Neural cell (in vitro differentiated cells): ENCODE measurements at regions not wholly inside any gene's neighbourhood (a gene's known extent, or its start where the extent isn't known, plus 50 kb on each side); places are given as distances from the start of the nearest gene placed in this dataset.

ENCODE experiments used
- H2AFZ ChIP-seq: fragments of 200-600, 300-800 bp; sonication (generic), shearing (Covaris generic); 2 replicates; pipeline ENCODE4 v1.6.0; 2014; ENCODE audit warnings: low read depth, mild to moderate bottlenecking, antibody characterized with exemption, low read length, moderate library complexity
- H3F3A ChIP-seq: fragments of 200-600 bp; shearing (Covaris generic); 2 replicates; pipeline ENCODE4 v1.6.1; 2016; ENCODE audit warnings: mild to moderate bottlenecking, moderate library complexity, mixed read lengths, antibody characterized with exemption, low read length; ENCODE audit not compliant: insufficient read depth, poor library complexity, severe bottlenecking
- H3K27ac ChIP-seq: fragments of 200-600, 300-800 bp; sonication (generic), shearing (Covaris generic); 2 replicates; pipeline ENCODE4 v1.5.1; 2014; ENCODE audit warnings: mild to moderate bottlenecking, low read length, moderate library complexity
- H3K27me3 ChIP-seq: fragments of 300-800, 200-600 bp; sonication (generic), shearing (Covaris generic); 2 replicates; pipeline ENCODE4 v1.6.0; 2014; ENCODE audit warnings: mild to moderate bottlenecking, low read depth, low read length, moderate library complexity; ENCODE audit not compliant: insufficient read depth
- H3K36me3 ChIP-seq: fragments of 300-800, 200-600 bp; sonication (generic), shearing (Covaris generic); 2 replicates; pipeline ENCODE4 v1.5.1; 2014; ENCODE audit warnings: mild to moderate bottlenecking, antibody characterized with exemption, low read length, moderate library complexity; ENCODE audit not compliant: insufficient read depth
- H3K4me2 ChIP-seq: fragments of 300-800, 200-600 bp; sonication (generic), shearing (Covaris generic); 2 replicates; pipeline ENCODE4 v1.6.0; 2014; ENCODE audit warnings: mild to moderate bottlenecking, low read length
- H3K4me3 ChIP-seq: fragments of 300-800, 200-600 bp; sonication (generic), shearing (Covaris generic); 2 replicates; pipeline ENCODE4 v1.5.1; 2014; ENCODE audit warnings: mild to moderate bottlenecking, low read length, moderate library complexity
- H3K79me2 ChIP-seq: fragments of 200-600 bp; shearing (Covaris generic); replicated peaks from 2 replicates; pipeline ENCODE4 v1.6.0; 2014; ENCODE audit warnings: mild to moderate bottlenecking, low read length, moderate library complexity; ENCODE audit not compliant: insufficient read depth
- H3K9ac ChIP-seq: fragments of 300-800, 200-600 bp; sonication (generic), shearing (Covaris generic); 2 replicates; pipeline ENCODE4 v1.6.1; 2016; ENCODE audit warnings: mild to moderate bottlenecking, low read length, mixed read lengths
- H3K9me2 ChIP-seq: fragments of 200-600 bp; shearing (Covaris generic); 2 replicates; pipeline ENCODE4 v1.6.1; 2016; ENCODE audit warnings: mild to moderate bottlenecking, low read length, mixed read lengths; ENCODE audit not compliant: insufficient read depth
- H3K9me3 ChIP-seq: fragments of 200-600, 300-800 bp; sonication (generic), shearing (Covaris generic); 2 replicates; pipeline ENCODE4 v1.6.1; 2016; ENCODE audit warnings: mild to moderate bottlenecking, mixed run types, low read length, moderate library complexity, mixed read lengths
- H4K20me1 ChIP-seq: fragments of 200-600 bp; shearing (Covaris generic); 2 replicates; pipeline ENCODE4 v1.6.1; 2016; ENCODE audit warnings: mild to moderate bottlenecking, mixed run types; ENCODE audit not compliant: insufficient read depth
- EP300 ChIP-seq: fragments of 450-650 bp; conservative IDR thresholded peaks from 2 replicates; pipeline ENCODE4 v1.6.1; 2014; ENCODE audit warnings: antibody characterized with exemption, mild to moderate bottlenecking, moderate library complexity; ENCODE audit not compliant: poor library complexity, severe bottlenecking
- EZH2 ChIP-seq: fragments of 200-600, 300-800 bp; shearing (Covaris generic), sonication (generic); IDR thresholded peaks from 2 replicates; pipeline ENCODE4 v1.6.1; 2014; ENCODE audit warnings: antibody characterized with exemption, low read length, borderline replicate concordance, mild to moderate bottlenecking; ENCODE audit not compliant: insufficient read depth, poor library complexity, severe bottlenecking
- MXI1 ChIP-seq: fragments of 450-650 bp; conservative IDR thresholded peaks from 2 replicates; pipeline ENCODE4 v1.6.1; 2014; ENCODE audit warnings: antibody characterized with exemption, mild to moderate bottlenecking; ENCODE audit not compliant: poor library complexity, severe bottlenecking
- POLR2AphosphoS5 ChIP-seq: IDR thresholded peaks from 2 replicates; pipeline ENCODE4 v1.6.1; 2012
- RAD21 ChIP-seq: fragments of 450-650 bp; conservative IDR thresholded peaks from 2 replicates; pipeline ENCODE4 v1.6.1; 2014; ENCODE audit warnings: antibody characterized with exemption, mild to moderate bottlenecking, moderate library complexity
- REST ChIP-seq: IDR thresholded peaks from 2 replicates; pipeline ENCODE4 v1.6.1; 2012; ENCODE audit warnings: borderline replicate concordance
- SMC3 ChIP-seq: fragments of 450-650 bp; conservative IDR thresholded peaks from 2 replicates; pipeline ENCODE4 v1.6.1; 2014; ENCODE audit warnings: antibody characterized with exemption, mild to moderate bottlenecking, moderate library complexity; ENCODE audit not compliant: poor library complexity
- TAF1 ChIP-seq: IDR thresholded peaks from 2 replicates; pipeline ENCODE4 v1.6.1; 2012; ENCODE audit warnings: low read depth
- TF ChIP-seq, protein P1 (sequence below): fragments of 450-650 bp; IDR thresholded peaks from 2 replicates; pipeline ENCODE4 v1.5.1; 2014; ENCODE audit warnings: antibody characterized with exemption, mild to moderate bottlenecking, moderate library complexity; ENCODE audit not compliant: poor library complexity, severe bottlenecking

GRCh38 chr5:25150819-25151218, 506.0 kb upstream of the CDH10 start:
- Histone ChIP-seq H3K4me2 (no peak overlapping the region), H3K27ac (no peak overlapping the region), H3K4me3 (no peak overlapping the region), H3K9me2 (no peaks in the 10 kb centered on the region), H2AFZ (no peak overlapping the region), H3K27me3 (no peaks in the 10 kb centered on the region), H3K79me2 (no peaks in the 10 kb centered on the region), H3K9ac (no peak overlapping the region), H3F3A (no peaks in the 10 kb centered on the region), H4K20me1 (no peaks in the 10 kb centered on the region), H3K9me3 (no peaks in the 10 kb centered on the region), H3K36me3 (no peaks in the 10 kb centered on the region)
- TF ChIP-seq MXI1: no peak
- no peak for TF ChIP-seq EZH2
- TF ChIP-seq REST: no peak
- TF ChIP-seq POLR2AphosphoS5: no peak

DNA sequence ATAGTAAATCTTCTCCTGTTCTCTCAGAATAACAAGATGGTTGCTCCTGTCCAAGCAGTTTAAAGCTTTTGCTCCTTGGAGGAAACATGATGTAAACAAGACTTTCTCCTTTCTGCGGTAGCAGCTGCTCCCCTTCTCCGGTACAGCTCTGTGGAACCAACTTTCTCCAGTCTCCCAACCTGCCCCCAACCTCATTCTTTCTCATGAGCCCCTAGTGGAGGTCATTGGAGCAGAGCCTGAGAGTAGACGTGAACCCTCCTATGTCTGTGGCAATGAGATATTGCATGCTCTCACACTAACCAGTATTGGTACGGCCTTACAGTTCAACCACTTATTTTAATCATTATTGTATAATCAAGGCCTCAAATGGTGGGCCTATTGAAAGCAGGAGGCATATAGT, 483.8 kb upstream of the CDH10 start:
- Histone ChIP-seq H3K9me3 (no peaks in the 10 kb centered on the region), H3K27ac (no peak overlapping the region), H3F3A (no peaks in the 10 kb centered on the region), H3K4me2 (no peak overlapping the region), H3K9ac (no peak overlapping the region), H3K79me2 (no peaks in the 10 kb centered on the region), H4K20me1 (no peaks in the 10 kb centered on the region), H3K4me3 (no peak overlapping the region), H3K36me3 (no peaks in the 10 kb centered on the region), H3K9me2 (no peaks in the 10 kb centered on the region), H3K27me3 (no peaks in the 10 kb centered on the region), H2AFZ (no peak overlapping the region)
- TF ChIP-seq MXI1: no peak
- TF ChIP-seq, protein P1, sequence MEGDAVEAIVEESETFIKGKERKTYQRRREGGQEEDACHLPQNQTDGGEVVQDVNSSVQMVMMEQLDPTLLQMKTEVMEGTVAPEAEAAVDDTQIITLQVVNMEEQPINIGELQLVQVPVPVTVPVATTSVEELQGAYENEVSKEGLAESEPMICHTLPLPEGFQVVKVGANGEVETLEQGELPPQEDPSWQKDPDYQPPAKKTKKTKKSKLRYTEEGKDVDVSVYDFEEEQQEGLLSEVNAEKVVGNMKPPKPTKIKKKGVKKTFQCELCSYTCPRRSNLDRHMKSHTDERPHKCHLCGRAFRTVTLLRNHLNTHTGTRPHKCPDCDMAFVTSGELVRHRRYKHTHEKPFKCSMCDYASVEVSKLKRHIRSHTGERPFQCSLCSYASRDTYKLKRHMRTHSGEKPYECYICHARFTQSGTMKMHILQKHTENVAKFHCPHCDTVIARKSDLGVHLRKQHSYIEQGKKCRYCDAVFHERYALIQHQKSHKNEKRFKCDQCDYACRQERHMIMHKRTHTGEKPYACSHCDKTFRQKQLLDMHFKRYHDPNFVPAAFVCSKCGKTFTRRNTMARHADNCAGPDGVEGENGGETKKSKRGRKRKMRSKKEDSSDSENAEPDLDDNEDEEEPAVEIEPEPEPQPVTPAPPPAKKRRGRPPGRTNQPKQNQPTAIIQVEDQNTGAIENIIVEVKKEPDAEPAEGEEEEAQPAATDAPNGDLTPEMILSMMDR: no peak
- no peak for TF ChIP-seq TAF1
- no peak for TF ChIP-seq RAD21
- TF ChIP-seq POLR2AphosphoS5: no peak
- TF ChIP-seq REST: no peak
- no peak for TF ChIP-seq EP300
- no peak for TF ChIP-seq EZH2
- no peak for TF ChIP-seq SMC3
